ENCODE measurements at regions not wholly inside any gene's neighbourhood (a gene's known extent, or its start where the extent isn't known, plus 50 kb on each side); places are given as distances from the start of the nearest gene placed in this dataset.

GRCh38 chr5:167892352-167893115, 398.9 kb upstream of the WWC1 start:
- no peak for DNase-seq

GRCh38 chr5:167893271-167893670, 398.2 kb upstream of the WWC1 start:
- no peak for DNase-seq

- DNase-seq: no peak
These were observed 396.6 kb upstream of the WWC1 start for GRCh38 chr5:167894631-167895472.

GRCh38 chr5:167895899-167896659, 395.4 kb upstream of the WWC1 start:
- DNase-seq: no peak

- DNase-seq: no peak
These were observed 394.6 kb upstream of the WWC1 start for GRCh38 chr5:167896814-167897213.

GRCh38 chr5:167897371-167897770, 394.1 kb upstream of the WWC1 start:
- DNase-seq: no peak

- no peak for DNase-seq
These were observed 392.9 kb upstream of the WWC1 start for GRCh38 chr5:167898361-167899042.

- no peak for DNase-seq
These were observed 391.9 kb upstream of the WWC1 start for GRCh38 chr5:167899490-167900070.

GRCh38 chr5:167900340-167900935, 391.0 kb upstream of the WWC1 start:
- no peak for DNase-seq

GRCh38 chr5:167902298-167902697, 389.1 kb upstream of the WWC1 start:
- DNase-seq: no peak

GRCh38 chr5:167903243-167903642, 388.2 kb upstream of the WWC1 start:
- no peak for DNase-seq

- no peak for DNase-seq
These were observed 387.8 kb upstream of the WWC1 start for GRCh38 chr5:167903659-167904058.

GRCh38 chr5:167905919-167906853, 385.3 kb upstream of the WWC1 start:
- no peak for DNase-seq

- DNase-seq: no peak
These were observed 382.8 kb upstream of the WWC1 start for GRCh38 chr5:167908606-167909005.

- DNase-seq: no peak
These were observed 378.3 kb upstream of the WWC1 start for GRCh38 chr5:167912941-167913665.

GRCh38 chr5:167915237-167915636, 376.2 kb upstream of the WWC1 start:
- DNase-seq: no peak

- DNase-seq: no peak
These were observed 375.2 kb upstream of the WWC1 start for GRCh38 chr5:167916261-167916691.

- no peak for DNase-seq
These were observed 374.7 kb upstream of the WWC1 start for GRCh38 chr5:167916706-167917105.

GRCh38 chr5:167918184-167918812, 373.1 kb upstream of the WWC1 start:
- DNase-seq: no peak

Measured in DMS 273 treated with DMSO at 0.1 percent for 48 hours (cell line).